Stimulated activated CD8-positive, alpha-beta memory T cell treated with anti-CD3 and anti-CD28 coated beads, Interleukin-2, amount 100 ng/mL, for 1 hour (primary cell): ENCODE measurements at regions not wholly inside any gene's neighbourhood (a gene's known extent, or its start where the extent isn't known, plus 50 kb on each side); places are given as distances from the start of the nearest gene placed in this dataset.

Experiments used
- DNase-seq, 2 donors: peaks; one replicate each; pipeline ENCODE4 v3.0.0-alpha.2; 2020; ENCODE audit warnings: low read depth in 2 of 2

- DNase-seq, result no peak
Measured at GRCh38 chr1:39107341-39108290, 81.5 kb downstream of the NDUFS5 start.

- DNase-seq, result no peak
Measured at GRCh38 chr1:39109644-39110043, 83.5 kb downstream of the NDUFS5 start.

GRCh38 chr1:39110325-39110851 is 84.2 kb downstream of the NDUFS5 start:
- DNase-seq, result no peak

GRCh38 chr1:39110882-39111281 is 84.7 kb downstream of the NDUFS5 start:
- DNase-seq, result no peak

- DNase-seq, result no peak
Measured at GRCh38 chr1:39113109-39113743, 87.1 kb downstream of the NDUFS5 start.

- DNase-seq, result no peak
Measured at GRCh38 chr1:39115271-39116110, 89.0 kb upstream of the MACF1 start.

GRCh38 chr1:39116116-39116607 is 88.3 kb upstream of the MACF1 start:
- DNase-seq, result no peak

- no peak for DNase-seq
Measured at GRCh38 chr1:39116860-39117728, 87.4 kb upstream of the MACF1 start.

GRCh38 chr1:39117899-39118450 is 86.5 kb upstream of the MACF1 start:
- DNase-seq, result no peak

- no peak for DNase-seq
Measured at GRCh38 chr1:39122056-39122455, 82.4 kb upstream of the MACF1 start.

GRCh38 chr1:39124282-39124681 is 80.2 kb upstream of the MACF1 start:
- no peak for DNase-seq

- no peak for DNase-seq
Measured at GRCh38 chr1:39127513-39127912, 77.0 kb upstream of the MACF1 start.

GRCh38 chr1:39128126-39128525 is 76.4 kb upstream of the MACF1 start:
- DNase-seq, result no peak

- no peak for DNase-seq
Measured at GRCh38 chr1:39128959-39129358, 75.5 kb upstream of the MACF1 start.

GRCh38 chr1:39129514-39129913 is 75.0 kb upstream of the MACF1 start:
- DNase-seq, result no peak

- DNase-seq, result no peak
Measured at GRCh38 chr1:39130325-39130724, 74.2 kb upstream of the MACF1 start.

- DNase-seq, result no peak
Measured at GRCh38 chr1:39131940-39132339, 72.6 kb upstream of the MACF1 start.

- no peak for DNase-seq
Measured at GRCh38 chr1:39132505-39133339, 71.8 kb upstream of the MACF1 start.

- DNase-seq, result no peak
Measured at GRCh38 chr1:39133340-39133684, 71.2 kb upstream of the MACF1 start.
